ENCODE measurements at regions not wholly inside any gene's neighbourhood (a gene's known extent, or its start where the extent isn't known, plus 50 kb on each side); places are given as distances from the start of the nearest gene placed in this dataset.

GRCh38 chr1:88068407-88068960 is 615.6 kb upstream of the PKN2 start:
- no peak overlapping the region for H3K27ac Mint-ChIP-seq
- ATAC-seq (no peak), DNase-seq (ENCODE audit: low spot score) (no peak)
- peaks cover 1 to 8% of the 10 kb centered on the region in 2 donors for H3K27me3 Mint-ChIP-seq
- peaks cover 4% of the 10 kb centered on the region for H3K9me3 Mint-ChIP-seq
- no peaks in the 10 kb centered on the region for H3K36me3 Mint-ChIP-seq
- no peaks in the 10 kb centered on the region for H3K4me1 Mint-ChIP-seq (ENCODE audit: low read depth in 2 of 2)
- H3K4me3 Mint-ChIP-seq: no peak overlapping the region

- H3K36me3 Mint-ChIP-seq: no peaks in the 10 kb centered on the region
- H3K4me3 Mint-ChIP-seq: no peak overlapping the region
- no peak overlapping the region for H3K27ac Mint-ChIP-seq
- peaks cover 4% of the 10 kb centered on the region for H3K9me3 Mint-ChIP-seq
- H3K27me3 Mint-ChIP-seq: no peaks in the 10 kb centered on the region
- ATAC-seq (no peak), DNase-seq (ENCODE audit: low spot score) (no peak)
- no peaks in the 10 kb centered on the region for H3K4me1 Mint-ChIP-seq (ENCODE audit: low read depth in 2 of 2)
Observed at GRCh38 chr1:88070956-88071355, 613.1 kb upstream of the PKN2 start.

GRCh38 chr1:88074661-88075060 is 609.4 kb upstream of the PKN2 start:
- no peak for DNase-seq (ENCODE audit: low spot score)
- H3K4me3 Mint-ChIP-seq: no peak overlapping the region
- H3K36me3 Mint-ChIP-seq: no peaks in the 10 kb centered on the region
- no peaks in the 10 kb centered on the region for H3K9me3 Mint-ChIP-seq
- no peaks in the 10 kb centered on the region for H3K4me1 Mint-ChIP-seq (ENCODE audit: low read depth in 2 of 2)
- no peak overlapping the region for H3K27ac Mint-ChIP-seq
- no peaks in the 10 kb centered on the region for H3K27me3 Mint-ChIP-seq
- no peak for ATAC-seq

- no peaks in the 10 kb centered on the region for H3K27me3 Mint-ChIP-seq
- H3K36me3 Mint-ChIP-seq: no peaks in the 10 kb centered on the region
- no peaks in the 10 kb centered on the region for H3K4me1 Mint-ChIP-seq (ENCODE audit: low read depth in 2 of 2)
- H3K4me3 Mint-ChIP-seq: no peak overlapping the region
- DNase-seq (ENCODE audit: low spot score) (no peak), ATAC-seq (no peak)
- no peak overlapping the region for H3K27ac Mint-ChIP-seq
- H3K9me3 Mint-ChIP-seq: no peaks in the 10 kb centered on the region
Observed at GRCh38 chr1:88075813-88076212, 608.3 kb upstream of the PKN2 start.

GRCh38 chr1:88079036-88079435 is 605.0 kb upstream of the PKN2 start:
- Mint-ChIP-seq H3K4me1 (ENCODE audit: low read depth in 2 of 2) (no peaks in the 10 kb centered on the region), H3K9me3 (peaks cover 3% of the 10 kb centered on the region), H3K27me3 (no peaks in the 10 kb centered on the region), H3K4me3 (no peak overlapping the region), H3K36me3 (no peaks in the 10 kb centered on the region), H3K27ac (no peak overlapping the region)
- ATAC-seq: no peak
- DNase-seq (ENCODE audit: low spot score): no peak

DNA sequence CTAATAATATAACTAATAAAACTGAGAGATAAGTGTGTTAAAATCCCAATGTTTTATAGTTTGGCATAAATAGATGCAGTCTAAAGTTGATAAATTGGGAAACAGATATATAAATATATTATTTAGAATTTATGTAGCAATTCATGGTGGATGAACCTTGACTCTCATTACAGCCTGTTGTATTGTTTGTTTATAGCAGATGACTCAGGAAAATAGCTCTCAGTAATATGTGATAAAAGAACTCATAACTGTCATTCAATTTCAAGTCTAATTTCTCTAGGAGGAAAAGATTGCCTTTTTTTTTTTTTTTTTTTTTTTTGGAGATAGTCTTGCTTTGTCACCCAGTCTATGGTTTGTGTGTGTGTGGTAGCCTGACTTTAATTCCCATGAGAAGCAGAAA is 603.2 kb upstream of the PKN2 start:
- peaks cover 8% of the 10 kb centered on the region for H3K36me3 Mint-ChIP-seq
- H3K4me3 Mint-ChIP-seq: no peak overlapping the region
- ATAC-seq (no peak), DNase-seq (ENCODE audit: low spot score) (no peak)
- no peak overlapping the region for H3K27ac Mint-ChIP-seq
- no peaks in the 10 kb centered on the region for H3K4me1 Mint-ChIP-seq (ENCODE audit: low read depth in 2 of 2)
- peaks cover 3% of the 10 kb centered on the region for H3K9me3 Mint-ChIP-seq
- H3K27me3 Mint-ChIP-seq: no peaks in the 10 kb centered on the region

DNA sequence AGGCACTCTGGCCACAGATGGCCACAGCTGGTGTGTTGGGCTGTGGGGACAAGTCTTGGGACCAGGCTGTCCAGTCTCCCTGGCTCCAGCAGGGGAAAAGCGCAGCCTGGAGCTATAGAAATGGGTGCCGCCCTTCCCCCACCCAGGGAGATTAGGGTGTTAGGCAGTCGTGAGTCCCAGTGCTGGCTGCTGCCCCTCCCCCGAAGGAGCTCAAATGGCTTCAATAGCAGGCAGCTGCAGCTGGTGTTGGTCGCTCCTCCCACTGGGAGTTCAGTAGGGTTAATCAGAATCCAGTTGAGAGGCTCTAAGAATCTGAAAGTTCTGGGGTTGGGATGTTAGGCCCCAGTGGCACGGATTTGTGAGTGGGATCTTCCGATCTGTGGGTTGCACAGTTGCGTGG is 595.6 kb upstream of the PKN2 start:
- no peaks in the 10 kb centered on the region for H3K4me1 Mint-ChIP-seq (ENCODE audit: low read depth in 2 of 2)
- H3K27ac Mint-ChIP-seq: no peak overlapping the region
- peaks cover 6% of the 10 kb centered on the region for H3K9me3 Mint-ChIP-seq

DNA sequence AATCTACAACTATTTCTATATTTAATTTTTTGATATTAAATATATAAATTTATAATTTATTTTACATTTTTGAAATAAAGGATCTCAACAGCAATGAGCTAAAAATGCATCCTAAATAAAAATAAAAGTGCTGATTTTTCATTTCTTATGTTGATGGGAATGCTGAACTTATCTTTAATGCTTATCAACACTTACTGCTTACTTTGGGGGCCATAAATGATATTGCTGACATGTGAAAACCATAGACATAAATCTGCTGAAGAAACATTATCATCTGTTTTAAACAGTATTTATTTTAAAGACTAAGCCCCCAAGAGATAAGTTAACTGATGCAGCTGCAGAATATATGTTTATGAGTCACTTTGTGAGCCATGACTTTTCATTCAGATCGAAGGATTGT is 594.1 kb upstream of the PKN2 start:
- H3K9me3 Mint-ChIP-seq: peaks cover 9% of the 10 kb centered on the region
- no peaks in the 10 kb centered on the region for H3K4me1 Mint-ChIP-seq (ENCODE audit: low read depth in 2 of 2)
- no peak overlapping the region for H3K27ac Mint-ChIP-seq
- no peaks in the 10 kb centered on the region for H3K27me3 Mint-ChIP-seq
- DNase-seq (ENCODE audit: low spot score) (no peak), ATAC-seq (no peak)
- H3K4me3 Mint-ChIP-seq: no peak overlapping the region
- peaks cover 6% of the 10 kb centered on the region for H3K36me3 Mint-ChIP-seq

More for the DNA sequence above, 595.6 kb upstream of the PKN2 start:
- DNase-seq (ENCODE audit: low spot score): no peak
- H3K27me3 Mint-ChIP-seq: no peaks in the 10 kb centered on the region
- peaks cover 8% of the 10 kb centered on the region for H3K36me3 Mint-ChIP-seq
- no peak overlapping the region for H3K4me3 Mint-ChIP-seq
- no peak for ATAC-seq

DNA sequence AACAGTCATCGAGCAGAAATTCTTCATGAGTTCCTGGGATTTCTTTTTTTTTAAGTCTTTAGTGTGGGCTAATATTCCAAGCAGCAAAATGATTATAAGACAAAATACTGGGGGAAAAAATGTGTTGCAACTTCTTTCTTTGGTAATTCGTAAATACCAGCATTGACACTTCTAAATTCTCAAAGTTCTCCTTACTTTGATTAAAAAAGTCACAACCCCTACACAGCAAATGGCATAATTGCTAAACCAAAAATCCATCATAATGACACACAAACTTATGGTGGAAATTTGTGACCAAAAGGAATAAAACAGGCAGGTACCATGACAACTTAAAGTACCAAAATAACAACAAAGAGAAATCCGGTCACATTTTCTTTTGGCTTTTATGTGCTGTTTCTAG is 585.2 kb upstream of the PKN2 start:
- H3K27ac Mint-ChIP-seq: no peak overlapping the region
- H3K4me1 Mint-ChIP-seq (ENCODE audit: low read depth in 2 of 2): no peaks in the 10 kb centered on the region
- no peak overlapping the region for H3K4me3 Mint-ChIP-seq
- H3K27me3 Mint-ChIP-seq: no peaks in the 10 kb centered on the region
- H3K9me3 Mint-ChIP-seq: peaks cover 6% of the 10 kb centered on the region
- ATAC-seq (no peak), DNase-seq (ENCODE audit: low spot score) (no peak)
- H3K36me3 Mint-ChIP-seq: no peaks in the 10 kb centered on the region

GRCh38 chr1:88101041-88101440 is 583.0 kb upstream of the PKN2 start:
- Mint-ChIP-seq H3K4me3 (no peak overlapping the region), H3K27ac (no peak overlapping the region), H3K27me3 (peaks cover 0 to 1% of the 10 kb centered on the region in 2 donors), H3K36me3 (no peaks in the 10 kb centered on the region), H3K4me1 (ENCODE audit: low read depth in 2 of 2) (no peaks in the 10 kb centered on the region), H3K9me3 (peaks cover 4% of the 10 kb centered on the region)
- ATAC-seq (no peak), DNase-seq (ENCODE audit: low spot score) (no peak)

- Mint-ChIP-seq H3K27ac (no peak overlapping the region), H3K27me3 (peaks cover 0 to 3% of the 10 kb centered on the region in 2 donors), H3K36me3 (no peaks in the 10 kb centered on the region), H3K9me3 (peaks cover 4% of the 10 kb centered on the region), H3K4me3 (no peak overlapping the region), H3K4me1 (ENCODE audit: low read depth in 2 of 2) (no peaks in the 10 kb centered on the region)
- DNase-seq (ENCODE audit: low spot score) (no peak), ATAC-seq (no peak)
Observed at GRCh38 chr1:88104236-88104635, 579.8 kb upstream of the PKN2 start.

GRCh38 chr1:88104886-88105285 is 579.2 kb upstream of the PKN2 start:
- ATAC-seq: no peak
- H3K27me3 Mint-ChIP-seq: peaks cover 0 to 3% of the 10 kb centered on the region in 2 donors
- DNase-seq (ENCODE audit: low spot score): no peak
- no peak overlapping the region for H3K27ac Mint-ChIP-seq
- H3K9me3 Mint-ChIP-seq: peaks cover 4% of the 10 kb centered on the region
- H3K36me3 Mint-ChIP-seq: no peaks in the 10 kb centered on the region
- no peak overlapping the region for H3K4me3 Mint-ChIP-seq
- H3K4me1 Mint-ChIP-seq (ENCODE audit: low read depth in 2 of 2): no peaks in the 10 kb centered on the region

- no peaks in the 10 kb centered on the region for H3K9me3 Mint-ChIP-seq
- no peaks in the 10 kb centered on the region for H3K4me1 Mint-ChIP-seq (ENCODE audit: low read depth in 2 of 2)
- ATAC-seq: no peak
- no peaks in the 10 kb centered on the region for H3K36me3 Mint-ChIP-seq
- H3K27me3 Mint-ChIP-seq: no peaks in the 10 kb centered on the region
- no peak overlapping the region for H3K4me3 Mint-ChIP-seq
- DNase-seq (ENCODE audit: low spot score): no peak
- H3K27ac Mint-ChIP-seq: no peak overlapping the region
Observed at GRCh38 chr1:88111816-88112215, 572.3 kb upstream of the PKN2 start.

DNA sequence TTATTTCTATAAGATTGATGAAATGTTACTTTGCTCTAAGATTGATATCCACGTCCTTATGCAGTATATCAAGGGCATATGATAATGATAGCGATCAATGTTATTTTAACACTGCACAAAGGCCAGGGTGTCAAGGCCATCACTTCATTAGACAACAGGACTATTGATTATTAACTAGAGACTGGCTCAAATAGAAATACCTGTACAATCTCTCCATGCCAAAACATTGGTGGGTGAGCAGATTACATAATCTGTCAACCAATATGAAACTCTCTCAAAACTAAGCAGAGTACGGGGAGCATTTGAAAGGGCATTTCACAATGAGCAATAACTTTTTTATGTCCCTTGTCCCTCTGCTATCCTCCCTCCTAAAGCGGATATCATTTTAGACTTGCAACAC is 566.5 kb upstream of the PKN2 start:
- Mint-ChIP-seq H3K36me3 (no peaks in the 10 kb centered on the region), H3K9me3 (peaks cover 6% of the 10 kb centered on the region), H3K4me3 (no peak overlapping the region), H3K27ac (no peak overlapping the region), H3K4me1 (ENCODE audit: low read depth in 2 of 2) (no peaks in the 10 kb centered on the region), H3K27me3 (peaks cover 0 to 3% of the 10 kb centered on the region in 2 donors)
- ATAC-seq (no peak), DNase-seq (ENCODE audit: low spot score) (no peak)

DNA sequence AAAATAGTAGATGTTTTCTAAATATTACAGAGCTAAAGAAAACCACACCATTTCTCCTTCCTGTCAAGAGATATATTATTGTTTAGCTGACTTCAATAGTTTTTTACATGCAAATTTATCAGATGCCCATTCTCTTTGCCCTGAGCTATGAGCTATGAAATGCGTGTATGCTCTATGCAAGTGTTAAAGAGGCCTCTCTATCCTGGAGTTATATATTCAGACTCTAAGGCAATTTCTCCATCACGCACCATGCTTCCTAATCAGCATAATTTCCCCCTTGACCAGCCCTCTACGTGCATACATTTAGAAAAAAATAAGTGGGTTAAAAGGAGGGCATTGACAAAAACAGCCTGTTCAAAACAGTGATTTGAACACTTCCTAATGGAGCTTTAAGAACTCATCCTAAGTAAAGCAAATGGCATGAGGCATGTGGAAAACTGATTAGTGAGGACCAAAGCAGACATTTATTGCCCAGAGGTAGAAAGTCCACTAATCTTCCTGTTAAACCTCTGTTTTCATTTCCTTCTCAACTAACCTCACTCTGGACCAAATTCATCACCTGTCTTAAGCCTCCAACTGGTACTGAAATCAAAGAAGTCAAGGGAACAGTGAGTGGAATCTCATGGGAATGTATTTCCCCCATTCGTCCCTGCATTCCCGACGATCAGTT is 565.8 kb upstream of the PKN2 start:
- no peak for DNase-seq (ENCODE audit: low spot score)
- Mint-ChIP-seq H3K27me3 (peaks cover 0 to 3% of the 10 kb centered on the region in 2 donors), H3K4me3 (no peak overlapping the region), H3K27ac (no peak overlapping the region), H3K9me3 (peaks cover 6% of the 10 kb centered on the region), H3K4me1 (ENCODE audit: low read depth in 2 of 2) (no peaks in the 10 kb centered on the region), H3K36me3 (no peaks in the 10 kb centered on the region)
- no peak for ATAC-seq

All from natural killer cell treated with Interleukin-12 subunit alpha and Interleukin-12 subunit beta and Interleukin-15 and Interleukin-18, amount 100 ng/mL, for 72 hours (primary cell).